Epidermal melanocyte (primary cell): ENCODE measurements at regions not wholly inside any gene's neighbourhood (a gene's known extent, or its start where the extent isn't known, plus 50 kb on each side); places are given as distances from the start of the nearest gene placed in this dataset.
"Not testable (repeated sequence)": the region's sequence is repeated elsewhere in the genome, so short reads cannot be mapped to it uniquely, and the experiment has no call there.

Experiments used
- DNase-seq: peaks from one replicate; pipeline ENCODE4 v3.0.0; 2011; ENCODE audit warnings: low spot score; ENCODE audit not compliant: insufficient read length

- no peak for DNase-seq
These were observed 205.5 kb downstream of the SLC4A3 start for GRCh38 chr2:219832904-219833303.

- no peak for DNase-seq
These were observed 208.1 kb downstream of the SLC4A3 start for GRCh38 chr2:219835493-219835892.

GRCh38 chr2:219836647-219837177 lies 209.3 kb downstream of the SLC4A3 start:
- DNase-seq: no peak

DNA sequence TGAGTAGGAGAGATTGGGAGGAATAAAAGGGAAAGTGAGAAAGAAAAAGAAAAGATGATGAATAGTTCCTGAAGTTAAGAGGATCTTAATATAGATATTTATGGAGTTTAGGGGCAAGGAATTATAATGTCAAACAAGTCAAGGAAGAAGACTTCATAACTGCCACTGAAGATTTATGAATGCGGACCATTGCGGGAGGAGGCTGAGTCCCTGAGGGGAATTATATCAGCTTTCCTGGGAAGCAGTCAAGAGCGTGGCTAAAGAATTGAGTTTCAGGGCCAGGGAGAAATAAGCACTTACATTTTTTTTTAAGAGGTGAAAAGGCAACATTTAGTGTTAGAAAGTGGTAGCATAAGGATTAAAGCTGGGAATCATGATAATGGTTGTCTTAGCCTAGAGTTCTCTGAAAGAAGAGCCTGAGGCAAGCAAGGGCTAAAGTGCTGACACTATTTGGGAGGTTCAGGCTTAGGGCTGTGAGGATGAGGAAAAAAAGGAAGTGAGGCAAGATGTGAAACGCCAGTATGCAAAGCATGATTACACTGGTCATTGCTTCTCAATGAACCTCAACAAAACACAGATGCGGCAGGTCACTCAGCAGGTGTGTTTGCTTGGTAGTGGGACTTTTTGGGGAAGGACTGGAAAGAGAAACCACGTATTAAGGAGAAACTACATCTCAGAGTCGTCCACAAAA lies 217.1 kb downstream of the SLC4A3 start:
- no peak for DNase-seq

- DNase-seq: no peak
These were observed 221.5 kb downstream of the SLC4A3 start for GRCh38 chr2:219848882-219849281.

DNA sequence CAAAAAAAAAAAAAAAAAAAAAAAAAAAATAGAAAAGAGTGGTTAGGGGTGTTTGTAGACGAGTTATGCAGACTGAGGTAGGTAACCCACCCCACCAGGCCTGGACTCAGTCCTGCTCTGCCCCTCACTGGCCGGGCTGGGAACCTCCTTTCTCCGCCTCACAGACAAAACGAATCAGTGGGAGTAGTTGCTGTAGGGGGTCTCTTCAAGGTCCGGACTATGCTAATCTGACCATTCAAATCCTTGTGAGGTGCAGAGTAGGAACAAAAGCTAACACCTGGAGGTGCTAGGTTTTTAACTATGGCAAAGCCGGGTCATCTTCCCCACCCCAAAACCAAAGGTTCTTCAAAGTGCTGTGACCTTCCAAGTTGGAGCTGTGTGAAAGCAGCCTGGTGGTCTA lies 223.7 kb downstream of the SLC4A3 start:
- DNase-seq: no peak

DNA sequence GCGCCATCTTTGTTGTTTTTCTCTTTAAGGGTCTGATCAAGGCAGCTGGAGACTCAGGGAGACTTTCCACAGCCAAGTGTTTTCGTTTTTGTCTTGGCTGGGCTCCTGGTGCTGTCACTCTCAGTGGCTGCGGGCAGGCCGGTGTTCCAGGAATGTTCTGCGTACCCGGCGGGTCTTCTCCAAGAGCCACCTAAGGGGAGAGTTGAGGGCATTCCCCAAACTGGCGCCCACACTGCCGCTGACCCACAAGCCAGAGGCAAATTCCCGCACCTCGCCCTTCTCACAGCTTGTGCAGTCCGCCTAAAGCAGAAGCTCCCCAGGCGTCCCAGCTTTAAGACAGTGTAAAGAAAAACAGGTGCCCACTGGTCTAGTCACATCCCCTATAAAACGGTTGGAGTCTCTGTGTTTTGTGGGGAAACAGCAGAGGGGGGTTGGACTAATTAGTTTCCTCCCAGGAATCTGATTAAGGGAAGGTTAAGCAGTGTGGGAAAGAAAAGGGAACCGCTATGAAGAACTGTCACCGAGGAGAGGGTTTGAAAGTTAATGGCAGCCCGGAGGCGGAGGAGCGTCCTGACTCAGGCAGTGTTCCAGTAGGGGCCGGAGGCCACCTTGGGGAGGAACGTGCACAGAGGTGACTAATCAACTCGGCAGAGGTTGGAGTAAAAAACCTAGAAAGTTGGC lies 224.5 kb downstream of the SLC4A3 start:
- DNase-seq: no peak

- DNase-seq: no peak
These were observed 225.2 kb downstream of the SLC4A3 start for GRCh38 chr2:219852626-219853025.

DNA sequence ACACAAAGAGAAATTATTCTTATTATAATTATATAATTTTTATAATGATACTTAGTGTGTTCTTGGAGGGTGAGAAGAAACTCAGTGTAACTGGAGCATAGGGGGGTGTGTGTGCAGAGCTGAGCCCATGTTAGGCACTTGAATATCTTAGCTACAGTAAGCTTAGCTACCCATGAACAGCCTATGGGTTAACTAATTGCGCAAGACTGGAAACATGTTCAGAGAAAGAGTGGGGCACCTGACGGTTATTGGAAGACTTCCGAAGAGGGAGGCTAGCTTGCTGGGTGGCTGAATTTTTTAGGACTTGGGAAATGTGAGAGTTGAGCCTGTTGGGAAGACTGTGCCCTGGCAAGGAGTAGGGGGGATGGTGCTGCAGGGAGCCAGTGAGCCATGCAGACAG lies 229.2 kb downstream of the SLC4A3 start:
- no peak for DNase-seq

GRCh38 chr2:219857751-219858150 lies 230.3 kb downstream of the SLC4A3 start:
- DNase-seq: no peak

DNA sequence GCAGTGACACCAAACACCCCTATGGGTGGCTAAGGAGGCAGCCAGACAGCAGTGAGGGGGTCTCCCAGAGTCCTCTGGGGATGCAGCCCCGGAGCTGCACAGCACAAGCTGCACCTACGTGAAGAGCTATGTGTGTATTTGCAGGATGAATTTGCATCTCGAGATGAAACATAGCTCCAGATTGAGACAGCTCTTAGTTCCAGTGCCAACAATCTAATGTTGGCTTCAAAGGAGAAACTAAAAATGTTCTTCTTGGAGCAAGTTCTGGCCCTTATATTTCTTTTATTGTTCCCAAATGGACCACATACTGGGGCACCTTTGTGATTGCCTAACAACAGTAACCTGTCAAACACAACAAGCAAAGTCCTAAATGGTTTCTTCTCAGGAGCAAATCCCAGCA lies 233.9 kb downstream of the SLC4A3 start:
- DNase-seq: no peak

GRCh38 chr2:219864154-219864553 lies 236.7 kb downstream of the SLC4A3 start:
- DNase-seq: no peak

DNA sequence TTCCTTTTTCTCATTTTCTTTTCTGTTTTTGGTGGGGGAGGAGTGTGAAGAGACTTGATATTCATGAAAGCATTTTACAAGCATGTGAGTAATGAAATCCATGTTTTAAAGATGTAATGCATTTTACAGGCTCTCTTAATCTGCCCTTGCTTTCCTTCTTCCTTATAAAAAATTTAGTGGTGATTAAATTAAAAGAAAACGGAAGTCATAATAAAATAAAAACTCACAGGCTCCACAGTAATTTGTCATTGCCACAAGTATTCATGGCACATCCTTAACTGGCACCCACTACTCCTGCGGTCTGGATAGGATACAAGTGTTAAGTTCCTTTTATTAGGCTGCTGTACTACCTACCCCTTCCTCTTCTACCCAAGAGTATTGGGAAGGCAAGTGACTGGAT lies 241.2 kb downstream of the SLC4A3 start:
- no peak for DNase-seq

- DNase-seq: no peak
These were observed 242.6 kb downstream of the SLC4A3 start for GRCh38 chr2:219870041-219870440.

DNA sequence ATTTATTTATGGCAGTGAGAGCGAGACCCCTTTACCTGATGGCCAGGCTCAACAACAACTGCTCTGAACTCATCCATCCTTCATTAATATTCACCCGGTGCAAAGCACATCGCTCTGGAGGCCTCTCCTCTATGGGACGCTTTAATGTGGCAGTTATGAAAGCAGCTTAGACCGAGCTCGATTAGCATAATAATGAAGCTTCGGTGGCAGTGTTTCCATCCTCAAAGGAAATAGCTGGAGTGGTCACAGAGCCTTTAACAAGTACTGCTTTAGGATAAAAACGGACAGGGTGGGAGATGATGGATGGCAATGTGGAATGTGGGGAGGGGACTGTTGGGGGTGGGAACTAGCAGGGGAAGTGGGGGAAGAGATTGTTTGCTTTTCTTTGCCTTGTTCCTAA lies 243.9 kb downstream of the SLC4A3 start:
- no peak for DNase-seq

DNA sequence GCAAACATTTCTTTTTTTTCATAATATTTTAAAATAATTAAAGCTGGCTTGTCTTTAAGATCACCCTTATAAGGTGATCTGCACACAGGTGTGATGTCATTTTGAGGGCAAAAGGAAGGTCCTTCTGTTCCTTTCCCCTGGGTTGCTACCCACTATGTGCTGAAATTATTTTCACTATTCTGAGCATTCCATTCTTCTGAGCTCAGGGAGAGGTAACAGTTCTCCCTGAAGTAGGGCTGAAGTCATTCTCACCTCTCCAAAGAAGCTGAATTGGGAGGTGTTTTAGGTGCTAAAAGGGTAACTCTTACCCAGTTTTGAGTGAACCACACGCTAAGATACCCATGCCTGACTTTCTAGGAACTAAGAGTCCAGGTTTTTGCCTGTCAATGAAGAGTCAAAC lies 247.6 kb downstream of the SLC4A3 start:
- DNase-seq: no peak

DNA sequence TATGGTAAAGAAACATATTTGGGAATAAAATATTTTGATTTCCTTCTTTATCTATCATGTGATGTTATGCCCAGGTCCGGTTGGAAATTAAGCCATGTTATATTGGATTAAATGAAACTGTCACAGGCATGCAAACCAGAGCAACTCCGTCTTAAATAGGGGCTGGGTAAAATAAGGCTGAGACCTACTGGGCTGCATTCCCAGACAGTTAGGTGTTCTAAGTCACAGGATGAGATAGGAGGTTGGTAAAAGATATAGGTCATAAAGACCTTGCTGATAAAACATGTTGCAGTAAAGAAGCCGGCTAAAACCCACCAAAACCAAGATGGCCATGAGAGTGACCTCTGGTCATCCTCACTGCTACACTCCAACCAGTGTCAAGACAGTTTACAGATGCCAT lies 248.6 kb downstream of the SLC4A3 start:
- DNase-seq: not testable (repeated sequence)

DNA sequence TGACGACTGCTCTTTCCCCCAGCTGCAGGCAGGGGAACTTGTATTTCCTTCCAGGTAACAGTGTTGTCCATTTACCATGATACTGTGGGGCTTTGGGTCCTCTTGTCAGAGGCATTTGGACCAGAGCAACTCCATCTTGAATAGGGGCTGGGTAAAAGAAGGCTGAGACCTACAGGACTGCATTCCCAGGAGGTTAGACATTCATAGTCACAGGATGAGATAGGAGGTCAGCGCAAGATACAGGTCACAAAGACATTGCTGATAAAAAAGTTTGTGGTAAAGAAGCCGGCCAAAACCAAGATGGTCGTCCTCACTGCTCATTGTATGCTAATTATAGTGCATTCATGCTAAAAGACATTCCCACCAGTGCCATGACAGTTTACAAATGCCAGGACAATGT lies 249.5 kb downstream of the SLC4A3 start:
- no peak for DNase-seq

DNA sequence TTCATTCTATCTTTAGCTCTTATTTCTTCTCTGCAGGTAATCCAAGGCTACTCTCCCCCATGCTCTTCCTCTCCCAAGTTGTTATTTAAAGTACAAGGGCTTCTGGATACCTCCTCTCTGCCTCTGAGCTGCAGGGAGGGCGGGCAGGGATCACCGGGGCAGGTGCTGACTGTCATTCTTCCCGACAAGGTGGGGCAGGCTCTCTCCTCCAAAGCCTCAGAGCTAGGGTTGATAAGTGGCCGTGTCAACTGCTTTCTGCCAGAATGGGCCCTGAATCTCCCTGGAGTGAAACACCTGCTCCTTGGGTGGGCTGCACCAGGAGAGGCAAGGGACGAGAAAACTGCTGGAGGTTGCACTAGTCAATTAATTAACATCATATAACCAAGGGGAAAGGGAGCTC lies 250.3 kb downstream of the SLC4A3 start:
- DNase-seq: no peak

DNA sequence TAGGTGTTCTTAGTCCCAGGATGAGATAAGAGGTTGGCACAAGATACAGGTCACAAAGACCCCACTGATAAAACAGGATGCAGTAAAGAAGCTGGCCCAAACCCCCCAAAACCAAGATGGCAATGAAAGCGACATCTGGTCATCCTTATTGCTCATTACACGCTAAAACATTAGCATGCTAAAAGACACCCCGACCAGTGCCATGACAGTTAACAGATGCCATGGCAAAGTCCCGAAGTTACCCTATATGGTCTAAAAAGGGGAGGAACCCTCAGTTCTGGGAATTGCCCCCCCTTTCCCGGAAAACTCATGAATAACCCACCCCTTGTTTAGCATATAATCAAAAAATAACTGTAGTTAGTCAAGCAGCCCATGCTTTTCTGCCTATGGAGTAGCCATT lies 251.1 kb downstream of the SLC4A3 start:
- no peak for DNase-seq

DNA sequence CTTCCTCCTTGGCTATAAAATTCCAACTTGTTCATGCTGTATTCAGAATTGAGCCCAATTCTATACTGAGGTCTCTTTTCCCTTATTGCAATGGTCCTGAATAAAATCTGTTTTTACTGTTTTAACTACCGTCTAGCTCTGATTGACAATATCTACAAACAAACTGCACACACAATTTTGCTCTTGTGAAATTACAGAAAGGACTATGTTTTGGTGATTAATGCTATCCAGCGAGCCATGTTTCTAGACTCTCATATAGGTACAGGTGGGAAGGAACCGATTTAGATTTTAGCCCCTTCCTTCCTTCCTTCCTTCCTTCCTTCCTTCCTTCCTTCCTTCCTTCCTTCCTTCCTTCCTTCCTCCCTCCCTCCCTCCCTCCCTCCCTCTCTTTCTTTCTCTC lies 254.4 kb downstream of the SLC4A3 start:
- no peak for DNase-seq

DNA sequence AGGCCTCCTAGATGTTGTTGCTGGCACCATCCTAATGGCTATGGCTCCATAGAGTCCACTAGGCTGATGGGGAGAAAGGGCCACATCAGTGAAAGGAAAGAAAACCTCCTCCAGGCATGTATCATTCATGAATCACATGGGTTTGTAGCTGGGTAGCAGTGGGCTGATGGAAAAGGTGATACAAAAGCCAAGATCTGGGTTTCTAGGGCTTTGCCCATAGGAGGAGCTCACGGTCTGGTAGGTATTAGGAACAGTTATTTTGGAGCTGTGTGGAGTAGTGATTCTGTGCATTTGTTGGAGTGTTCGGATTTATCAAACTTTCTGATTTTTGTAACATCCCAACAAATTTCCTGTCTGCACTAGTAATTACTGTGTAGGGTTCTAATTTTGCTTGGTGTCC lies 259.2 kb downstream of the SLC4A3 start:
- DNase-seq: no peak

DNA sequence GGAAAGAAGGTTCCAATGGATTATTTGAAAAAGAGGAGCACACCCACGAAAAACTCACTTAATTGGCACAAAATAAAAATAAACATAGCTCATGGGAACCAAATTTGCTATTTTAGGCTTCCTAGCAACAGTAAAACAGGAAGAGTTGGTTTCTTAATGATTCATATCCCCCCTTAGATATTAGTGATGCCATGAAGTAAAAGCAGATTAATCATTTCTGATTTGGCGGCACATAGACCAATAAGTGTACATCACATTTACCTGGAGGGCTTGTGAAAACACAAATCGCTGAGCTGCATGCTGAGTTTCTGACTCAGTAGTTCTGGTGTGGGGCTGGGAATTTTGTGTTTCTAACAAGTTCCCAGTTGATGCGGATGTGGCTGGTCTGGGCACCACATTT lies 260.4 kb downstream of the SLC4A3 start:
- no peak for DNase-seq
